GM18505 (cell line): ENCODE measurements at regions not wholly inside any gene's neighbourhood (a gene's known extent, or its start where the extent isn't known, plus 50 kb on each side); places are given as distances from the start of the nearest gene placed in this dataset.

Experiments
- ATAC-seq: cut with Tn5 transposase; IDR thresholded peaks from one replicate; pipeline ENCODE4 v1.9.1; 2021; ENCODE audit not compliant: unreplicated experiment
- POLR2A ChIP-seq: IDR thresholded peaks from 4 replicates; pipeline ENCODE4 v1.6.1; 2011; ENCODE audit warnings: borderline replicate concordance; ENCODE audit not compliant: insufficient read depth, insufficient read length; ENCODE audit errors: extremely low read depth

- no peak for TF ChIP-seq POLR2A
- no peak for ATAC-seq
These were observed 419.6 kb upstream of the RASGEF1B start for GRCh38 chr4:81891005-81891996.

GRCh38 chr4:81884986-81885385 is 413.3 kb upstream of the RASGEF1B start:
- no peak for TF ChIP-seq POLR2A
- ATAC-seq = no peak

- TF ChIP-seq POLR2A = no peak
- ATAC-seq = no peak
These were observed 412.1 kb upstream of the RASGEF1B start for GRCh38 chr4:81883530-81884450.

- no peak for ATAC-seq
- no peak for TF ChIP-seq POLR2A
These were observed 411.3 kb upstream of the RASGEF1B start for GRCh38 chr4:81883004-81883403.

- TF ChIP-seq POLR2A = no peak
- no peak for ATAC-seq
These were observed 410.3 kb upstream of the RASGEF1B start for GRCh38 chr4:81881855-81882621.

- ATAC-seq = no peak
- no peak for TF ChIP-seq POLR2A
These were observed 404.4 kb upstream of the RASGEF1B start for GRCh38 chr4:81876106-81876505.

GRCh38 chr4:81874661-81875515 is 403.2 kb upstream of the RASGEF1B start:
- no peak for TF ChIP-seq POLR2A
- no peak for ATAC-seq

- ATAC-seq = no peak
These were observed 398.6 kb upstream of the RASGEF1B start for GRCh38 chr4:81870275-81870674.

GRCh38 chr4:81860111-81860510 is 388.4 kb upstream of the RASGEF1B start:
- ATAC-seq = no peak

More at GRCh38 chr4:81870275-81870674, 398.6 kb upstream of the RASGEF1B start:
- no peak for TF ChIP-seq POLR2A

GRCh38 chr4:81854406-81854805 is 382.7 kb upstream of the RASGEF1B start:
- TF ChIP-seq POLR2A = no peak

More at GRCh38 chr4:81860111-81860510, 388.4 kb upstream of the RASGEF1B start:
- no peak for TF ChIP-seq POLR2A

GRCh38 chr4:81852031-81852715 is 380.5 kb upstream of the RASGEF1B start:
- ATAC-seq = no peak
- no peak for TF ChIP-seq POLR2A

More at GRCh38 chr4:81854406-81854805, 382.7 kb upstream of the RASGEF1B start:
- no peak for ATAC-seq
